Ureter (tissue), 1 donor: ENCODE measurements at regions not wholly inside any gene's neighbourhood (a gene's known extent, or its start where the extent isn't known, plus 50 kb on each side); places are given as distances from the start of the nearest gene placed in this dataset.
"Not testable (repeated sequence)": the region's sequence is repeated elsewhere in the genome, so short reads cannot be mapped to it uniquely, and the experiment has no call there.

Source experiments
- DNase-seq: peaks from one replicate; pipeline ENCODE4 v3.0.0-alpha.2; 2020; ENCODE audit warnings: low spot score
- donor health status: DM: yes; HTN: yes; CAD: no.

- DNase-seq: no peak
These were observed 502.3 kb downstream of the RBFOX1 start for GRCh38 chr16:7834771-7835431.

- no peak for DNase-seq
These were observed 488.2 kb downstream of the RBFOX1 start for GRCh38 chr16:7820816-7821215.

GRCh38 chr16:7805686-7806396 lies 473.2 kb downstream of the RBFOX1 start:
- DNase-seq: no peak

- no peak for DNase-seq
These were observed 472.1 kb downstream of the RBFOX1 start for GRCh38 chr16:7804635-7805195.

- no peak for DNase-seq
These were observed 459.7 kb downstream of the RBFOX1 start for GRCh38 chr16:7792346-7792745.

GRCh38 chr16:7791028-7791590 lies 458.5 kb downstream of the RBFOX1 start:
- no peak for DNase-seq

GRCh38 chr16:7775072-7775488 lies 442.4 kb downstream of the RBFOX1 start:
- DNase-seq: no peak

GRCh38 chr16:7772722-7773121 lies 440.1 kb downstream of the RBFOX1 start:
- no peak for DNase-seq

GRCh38 chr16:7769091-7769490 lies 436.4 kb downstream of the RBFOX1 start:
- DNase-seq: not testable (repeated sequence)

GRCh38 chr16:7765079-7765550 lies 432.5 kb downstream of the RBFOX1 start:
- no peak for DNase-seq

- DNase-seq: no peak
These were observed 430.5 kb downstream of the RBFOX1 start for GRCh38 chr16:7763111-7763510.
